ENCODE measurements at regions not wholly inside any gene's neighbourhood (a gene's known extent, or its start where the extent isn't known, plus 50 kb on each side); places are given as distances from the start of the nearest gene placed in this dataset.

- TF ChIP-seq CTCF (IDR thresholded peaks at IDR 0.05; ENCODE audit: insufficient read depth, low read depth, low read length, missing control alignments), result no peak
- DNase-seq (ENCODE audit: low read depth), result peak; percentile 91
- no peak overlapping the region for H3K4me3 ChIP-seq (ENCODE audit: low read length)
These were observed 108.2 kb upstream of the SORBS2 start for GRCh38 chr4:185920171-185920570.

- no peak for DNase-seq (ENCODE audit: low read depth)
- H3K4me3 ChIP-seq (ENCODE audit: low read length), result no peak overlapping the region
- TF ChIP-seq CTCF (IDR thresholded peaks at IDR 0.05; ENCODE audit: insufficient read depth, low read depth, low read length, missing control alignments), result no peak
These were observed 108.8 kb upstream of the SORBS2 start for GRCh38 chr4:185920691-185921260.

GRCh38 chr4:185921583-185922555, 109.9 kb upstream of the SORBS2 start:
- TF ChIP-seq CTCF (IDR thresholded peaks at IDR 0.05; ENCODE audit: insufficient read depth, low read depth, low read length, missing control alignments), result no peak
- no peak overlapping the region for H3K4me3 ChIP-seq (ENCODE audit: low read length)
- no peak for DNase-seq (ENCODE audit: low read depth)

- no peak overlapping the region for H3K4me3 ChIP-seq (ENCODE audit: low read length)
- no peak for TF ChIP-seq CTCF (IDR thresholded peaks at IDR 0.05; ENCODE audit: insufficient read depth, low read depth, low read length, missing control alignments)
- no peak for DNase-seq (ENCODE audit: low read depth)
These were observed 112.6 kb upstream of the SORBS2 start for GRCh38 chr4:185924458-185925044.

GRCh38 chr4:185925910-185926360, 113.9 kb upstream of the SORBS2 start:
- DNase-seq (ENCODE audit: low read depth), result no peak
- no peak overlapping the region for H3K4me3 ChIP-seq (ENCODE audit: low read length)
- no peak for TF ChIP-seq CTCF (IDR thresholded peaks at IDR 0.05; ENCODE audit: insufficient read depth, low read depth, low read length, missing control alignments)

GRCh38 chr4:185931375-185931774, 119.4 kb upstream of the SORBS2 start:
- no peak for TF ChIP-seq CTCF (IDR thresholded peaks at IDR 0.05; ENCODE audit: insufficient read depth, low read depth, low read length, missing control alignments)
- DNase-seq (ENCODE audit: low read depth), result no peak
- H3K4me3 ChIP-seq (ENCODE audit: low read length), result no peak overlapping the region
